OCI-LY1 (cell line): ENCODE measurements at regions not wholly inside any gene's neighbourhood (a gene's known extent, or its start where the extent isn't known, plus 50 kb on each side); places are given as distances from the start of the nearest gene placed in this dataset.

Experiments used
- CTCF ChIP-seq: fragments of 200-600 bp; sonication (generic), shearing (Covaris generic); IDR thresholded peaks from 2 replicates; pipeline ENCODE4 v1.5.1; 2017; ENCODE audit warnings: mild to moderate bottlenecking, antibody characterized with exemption, low read length, moderate library complexity, mixed read lengths
- EZH2 ChIP-seq: fragments of 200-600 bp; sonication (generic), shearing (Covaris generic); IDR thresholded peaks from 2 replicates; pipeline ENCODE4 v1.8.0; 2017; ENCODE audit warnings: borderline replicate concordance, mixed run types, mild to moderate bottlenecking, antibody characterized with exemption, low read length, moderate library complexity, mixed read lengths

- TF ChIP-seq CTCF (no peak), EZH2 (no peak)
These were observed 66.7 kb upstream of the PRICKLE2 start for GRCh38 chr3:64291956-64292355.
